ENCODE measurements at regions not wholly inside any gene's neighbourhood (a gene's known extent, or its start where the extent isn't known, plus 50 kb on each side); places are given as distances from the start of the nearest gene placed in this dataset.

- no peaks in the 10 kb centered on the region for H3K36me3 ChIP-seq (replicated peaks in 1 of 2; ENCODE audit: control insufficient read depth in 1 of 2, insufficient read depth in 2 of 2, low read length in 2 of 2)
- FAIRE-seq (no peak), DNase-seq (ENCODE audit: low spot score) (no peak), ATAC-seq (no peak)
- H3K9me3 ChIP-seq (ENCODE audit: low read length), result no peaks in the 10 kb centered on the region
- H3K4me2 ChIP-seq (ENCODE audit: low read depth, low read length), result no peak overlapping the region
- no peak overlapping the region for H2AFZ ChIP-seq (ENCODE audit: low read length)
- no peaks in the 10 kb centered on the region for H3K27me3 ChIP-seq (ENCODE audit: control insufficient read depth in 1 of 2, insufficient read depth in 2 of 2, low read length in 2 of 2)
- intact Hi-C loops (cut with micrococcal nuclease; ENCODE audit: unreplicated experiment) (no loop called here), in situ Hi-C loops (cut with HindIII; ENCODE audit: extremely low pct_ligation_motif_present, low pct_unique_long_range_greater_than_20kb) (no loop called here)
- CTCF ChIA-PET (ENCODE audit: low intra/inter-chr PET ratio, low total read pairs), result no interaction called here
- WGBS (ENCODE audit: low lambda C conversion rate), result 0% methylated on average over 1 of the region's 1 CpG
- POLR2A ChIA-PET, result no interaction called here
- H4K20me1 ChIP-seq (ENCODE audit: insufficient read depth, low read length), result no peaks in the 10 kb centered on the region
- no peaks in the 10 kb centered on the region for H3K4me1 ChIP-seq (ENCODE audit: insufficient read depth, low read length)
- BruUV-seq (replicated peaks), result no TSS peak
- no peak overlapping the region for H3K4me3 ChIP-seq (replicated peaks in 1 of 3; ENCODE audit: insufficient read depth in 1 of 3, low read depth in 2 of 3, low read length in 3 of 3)
- no peaks in the 10 kb centered on the region for H3K79me2 ChIP-seq (ENCODE audit: insufficient read depth, low read length)
- H3K27ac ChIP-seq (ENCODE audit: extremely low read length, insufficient read depth, low read length), result no peak overlapping the region
- H3K9ac ChIP-seq (ENCODE audit: insufficient read depth, low read depth, low read length), result no peak overlapping the region
- TF ChIP-seq ZNF580 (CRISPR knock-in tag; IDR thresholded peaks at IDR 0.05; ENCODE audit: borderline replicate concordance, low read depth) (no peak), CTCF (CRISPR knock-in tag; IDR thresholded peaks at IDR 0.05) (no peak), PRDM15 (CRISPR knock-in tag; IDR thresholded peaks at IDR 0.05) (no peak), THYN1 (CRISPR knock-in tag; IDR thresholded peaks at IDR 0.05; ENCODE audit: borderline replicate concordance, low read depth) (no peak), ZNF703 (CRISPR knock-in tag; IDR thresholded peaks at IDR 0.05; ENCODE audit: borderline replicate concordance) (no peak), ZNF773 (CRISPR knock-in tag; IDR thresholded peaks at IDR 0.05; ENCODE audit: borderline replicate concordance) (no peak), ETS1 (CRISPR knock-in tag; IDR thresholded peaks at IDR 0.05) (no peak), NR0B2 (CRISPR knock-in tag; IDR thresholded peaks at IDR 0.05) (no peak), ATF2 (CRISPR knock-in tag; IDR thresholded peaks at IDR 0.05) (no peak), ATF5 (CRISPR knock-in tag; IDR thresholded peaks at IDR 0.05; ENCODE audit: low read depth) (no peak), SP140L (CRISPR knock-in tag; IDR thresholded peaks at IDR 0.05; ENCODE audit: borderline replicate concordance) (no peak), LCORL (IDR thresholded peaks at IDR 0.05) (no peak), LCORL (CRISPR knock-in tag; IDR thresholded peaks at IDR 0.05) (no peak)
These were observed 247.0 kb downstream of the CDH9 start for GRCh38 chr5:26791433-26791832.
